NCI-H2107 treated with DMSO at 0.1 percent for 48 hours (cell line): ENCODE measurements at regions not wholly inside any gene's neighbourhood (a gene's known extent, or its start where the extent isn't known, plus 50 kb on each side); places are given as distances from the start of the nearest gene placed in this dataset.
"Not testable (repeated sequence)": the region's sequence is repeated elsewhere in the genome, so short reads cannot be mapped to it uniquely, and the experiment has no call there.

ENCODE experiments used
- DNase-seq: peaks from one replicate; lab custom pipeline; 2025; ENCODE audit not compliant: unreplicated experiment; lab: John Stamatoyannopoulos, UW

- no peak for DNase-seq
Observed at GRCh38 chr2:144131042-144131441, 388.9 kb downstream of the ZEB2 start.

GRCh38 chr2:144130551-144130950, 389.4 kb downstream of the ZEB2 start:
- no peak for DNase-seq

- DNase-seq: no peak
Observed at GRCh38 chr2:144128130-144128746, 391.7 kb downstream of the ZEB2 start.

GRCh38 chr2:144127693-144128092, 392.2 kb downstream of the ZEB2 start:
- no peak for DNase-seq

GRCh38 chr2:144126302-144126701, 393.6 kb downstream of the ZEB2 start:
- DNase-seq: no peak

GRCh38 chr2:144125751-144126150, 394.2 kb downstream of the ZEB2 start:
- DNase-seq: no peak

GRCh38 chr2:144124882-144125281, 395.0 kb downstream of the ZEB2 start:
- no peak for DNase-seq

GRCh38 chr2:144120487-144120886, 399.4 kb downstream of the ZEB2 start:
- DNase-seq: no peak

GRCh38 chr2:144117086-144117485, 402.8 kb downstream of the ZEB2 start:
- DNase-seq: no peak

GRCh38 chr2:144115739-144116291, 404.1 kb downstream of the ZEB2 start:
- DNase-seq: no peak

GRCh38 chr2:144114760-144115159, 405.2 kb downstream of the ZEB2 start:
- no peak for DNase-seq

- no peak for DNase-seq
Observed at GRCh38 chr2:144111437-144111836, 408.5 kb downstream of the ZEB2 start.

GRCh38 chr2:144106104-144106503, 413.8 kb downstream of the ZEB2 start:
- DNase-seq: not testable (repeated sequence)

GRCh38 chr2:144102386-144102785, 417.5 kb downstream of the ZEB2 start:
- DNase-seq: no peak

GRCh38 chr2:144099780-144100377, 420.0 kb downstream of the ZEB2 start:
- DNase-seq: no peak

GRCh38 chr2:144099340-144099739, 420.6 kb downstream of the ZEB2 start:
- no peak for DNase-seq

GRCh38 chr2:144097440-144098225, 422.3 kb downstream of the ZEB2 start:
- no peak for DNase-seq

- no peak for DNase-seq
Observed at GRCh38 chr2:144096531-144096930, 423.4 kb downstream of the ZEB2 start.

- DNase-seq: no peak
Observed at GRCh38 chr2:144094408-144095151, 425.3 kb downstream of the ZEB2 start.

GRCh38 chr2:144091622-144092021, 428.3 kb downstream of the ZEB2 start:
- DNase-seq: no peak

GRCh38 chr2:144088863-144089262, 431.1 kb downstream of the ZEB2 start:
- no peak for DNase-seq
